ENCODE measurements at regions not wholly inside any gene's neighbourhood (a gene's known extent, or its start where the extent isn't known, plus 50 kb on each side); places are given as distances from the start of the nearest gene placed in this dataset. TPM values are rescaled to one million over a fixed set of nuclear protein-coding genes. Genes with fewer than 3 reads are reported as not detected.

DNA sequence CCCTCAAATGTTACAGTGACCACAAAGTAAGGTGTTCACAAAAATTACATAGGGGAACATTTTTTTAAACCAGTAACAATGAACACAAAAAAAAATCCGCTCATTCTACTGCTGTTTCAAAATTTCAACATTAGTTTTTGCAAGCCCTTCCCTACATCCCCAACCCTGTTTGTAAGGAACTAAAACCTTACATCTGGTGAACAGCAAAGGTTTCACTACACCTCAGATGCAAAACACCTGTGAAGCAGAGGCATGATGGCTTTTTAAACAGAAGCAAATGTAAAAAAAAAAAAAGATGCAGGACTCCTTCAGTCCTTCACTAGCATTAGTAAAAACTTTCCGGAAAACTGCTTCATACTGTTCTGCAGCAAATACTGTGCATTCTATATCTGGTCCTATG lies 50.0 kb upstream of the API5 start:
- no peak overlapping the region for H3K4me3 ChIP-seq
- no peak for DNase-seq
- no peak overlapping the region for H3K27ac ChIP-seq
- H3K27me3 ChIP-seq: no peaks in the 10 kb centered on the region
- no peaks in the 10 kb centered on the region for H3K9me3 ChIP-seq
- H3K36me3 ChIP-seq: no peaks in the 10 kb centered on the region
- no peaks in the 10 kb centered on the region for H3K4me1 ChIP-seq
- intact Hi-C loops (cut with DNase I; ENCODE audit: low total_unique reads): no loop called here
- no peak for TF ChIP-seq POLR2A (IDR thresholded peaks at IDR 0.05)
- TF ChIP-seq, protein P1, sequence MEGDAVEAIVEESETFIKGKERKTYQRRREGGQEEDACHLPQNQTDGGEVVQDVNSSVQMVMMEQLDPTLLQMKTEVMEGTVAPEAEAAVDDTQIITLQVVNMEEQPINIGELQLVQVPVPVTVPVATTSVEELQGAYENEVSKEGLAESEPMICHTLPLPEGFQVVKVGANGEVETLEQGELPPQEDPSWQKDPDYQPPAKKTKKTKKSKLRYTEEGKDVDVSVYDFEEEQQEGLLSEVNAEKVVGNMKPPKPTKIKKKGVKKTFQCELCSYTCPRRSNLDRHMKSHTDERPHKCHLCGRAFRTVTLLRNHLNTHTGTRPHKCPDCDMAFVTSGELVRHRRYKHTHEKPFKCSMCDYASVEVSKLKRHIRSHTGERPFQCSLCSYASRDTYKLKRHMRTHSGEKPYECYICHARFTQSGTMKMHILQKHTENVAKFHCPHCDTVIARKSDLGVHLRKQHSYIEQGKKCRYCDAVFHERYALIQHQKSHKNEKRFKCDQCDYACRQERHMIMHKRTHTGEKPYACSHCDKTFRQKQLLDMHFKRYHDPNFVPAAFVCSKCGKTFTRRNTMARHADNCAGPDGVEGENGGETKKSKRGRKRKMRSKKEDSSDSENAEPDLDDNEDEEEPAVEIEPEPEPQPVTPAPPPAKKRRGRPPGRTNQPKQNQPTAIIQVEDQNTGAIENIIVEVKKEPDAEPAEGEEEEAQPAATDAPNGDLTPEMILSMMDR (IDR thresholded peaks at IDR 0.05): no peak

Small RNAs in the stretch of these regions (small RNA-seq; reads per million reads assigned to genes)
- gene AC021006.3: not detected
- not detected for gene AC109810.1

All from uterus (tissue), 3 donors.